GM23338 (cell line): ENCODE measurements at regions not wholly inside any gene's neighbourhood (a gene's known extent, or its start where the extent isn't known, plus 50 kb on each side); places are given as distances from the start of the nearest gene placed in this dataset.

Source experiments
- CREB1 ChIP-seq: fragments of 250-450 bp; sonication (Bioruptor Pico); IDR thresholded peaks from 2 replicates; pipeline ENCODE4 v1.5.0; 2020; ENCODE audit warnings: low read depth, mild to moderate bottlenecking, moderate library complexity
- EZH2 ChIP-seq: fragments of 200-600 bp; sonication (generic); IDR thresholded peaks from one replicate; pipeline ENCODE4 v1.8.0; 2017; ENCODE audit warnings: antibody characterized with exemption, mild to moderate bottlenecking, low read depth; ENCODE audit not compliant: unreplicated experiment
- EZH2phosphoT487 ChIP-seq: fragments of 200-600 bp; sonication (generic); IDR thresholded peaks from one replicate; pipeline ENCODE4 v1.8.1; 2018; ENCODE audit warnings: antibody characterized with exemption; ENCODE audit not compliant: unreplicated experiment
- JUNB ChIP-seq: IDR thresholded peaks from one replicate; pipeline ENCODE4 v1.6.1; 2016; ENCODE audit warnings: antibody characterized with exemption; ENCODE audit not compliant: unreplicated experiment
- NANOG ChIP-seq: IDR thresholded peaks from 2 replicates; pipeline ENCODE4 v1.6.1; 2016; ENCODE audit warnings: antibody characterized with exemption, borderline replicate concordance
- POLR2AphosphoS5 ChIP-seq: IDR thresholded peaks from 2 replicates; pipeline ENCODE4 v1.6.1; 2016; ENCODE audit warnings: antibody characterized with exemption, low read depth
- REST ChIP-seq: IDR thresholded peaks from one replicate; pipeline ENCODE4 v1.6.1; 2018; ENCODE audit warnings: antibody characterized with exemption; ENCODE audit not compliant: unreplicated experiment
- STAT1 ChIP-seq: IDR thresholded peaks from one replicate; pipeline ENCODE4 v1.6.1; 2016; ENCODE audit warnings: antibody characterized with exemption; ENCODE audit not compliant: unreplicated experiment
- ZNF114 ChIP-seq: fragments of 250-450 bp; sonication (Bioruptor Pico); IDR thresholded peaks from 2 replicates; pipeline ENCODE4 v1.5.0; 2020; ENCODE audit warnings: mild to moderate bottlenecking, moderate library complexity
- ZNF331 ChIP-seq: fragments of 250-450 bp; sonication (Bioruptor Pico); IDR thresholded peaks from 2 replicates; pipeline ENCODE4 v1.5.0; 2020; ENCODE audit warnings: low read depth, mild to moderate bottlenecking, moderate library complexity
- ZNF462 ChIP-seq: fragments of 250-450 bp; sonication (Bioruptor Pico); IDR thresholded peaks from 2 replicates; pipeline ENCODE4 v1.5.0; 2020; ENCODE audit warnings: mild to moderate bottlenecking, moderate library complexity
- TF ChIP-seq, protein P1 (sequence below), 2 experiments: fragments of 200-600 bp in 1 of 2; sonication (generic) in 1 of 2; conservative IDR thresholded peaks; 2 replicates each; pipeline versions ENCODE4 v1.5.1 to v1.6.1; 2016 to 2017; ENCODE audit warnings: antibody characterized with exemption in 2 of 2, low read depth in 2 of 2, mild to moderate bottlenecking in 2 of 2, moderate library complexity in 1 of 2
- TF ChIP-seq, protein P2 (sequence below): IDR thresholded peaks from 2 replicates; pipeline ENCODE4 v1.6.1; 2016; ENCODE audit warnings: antibody characterized with exemption

DNA sequence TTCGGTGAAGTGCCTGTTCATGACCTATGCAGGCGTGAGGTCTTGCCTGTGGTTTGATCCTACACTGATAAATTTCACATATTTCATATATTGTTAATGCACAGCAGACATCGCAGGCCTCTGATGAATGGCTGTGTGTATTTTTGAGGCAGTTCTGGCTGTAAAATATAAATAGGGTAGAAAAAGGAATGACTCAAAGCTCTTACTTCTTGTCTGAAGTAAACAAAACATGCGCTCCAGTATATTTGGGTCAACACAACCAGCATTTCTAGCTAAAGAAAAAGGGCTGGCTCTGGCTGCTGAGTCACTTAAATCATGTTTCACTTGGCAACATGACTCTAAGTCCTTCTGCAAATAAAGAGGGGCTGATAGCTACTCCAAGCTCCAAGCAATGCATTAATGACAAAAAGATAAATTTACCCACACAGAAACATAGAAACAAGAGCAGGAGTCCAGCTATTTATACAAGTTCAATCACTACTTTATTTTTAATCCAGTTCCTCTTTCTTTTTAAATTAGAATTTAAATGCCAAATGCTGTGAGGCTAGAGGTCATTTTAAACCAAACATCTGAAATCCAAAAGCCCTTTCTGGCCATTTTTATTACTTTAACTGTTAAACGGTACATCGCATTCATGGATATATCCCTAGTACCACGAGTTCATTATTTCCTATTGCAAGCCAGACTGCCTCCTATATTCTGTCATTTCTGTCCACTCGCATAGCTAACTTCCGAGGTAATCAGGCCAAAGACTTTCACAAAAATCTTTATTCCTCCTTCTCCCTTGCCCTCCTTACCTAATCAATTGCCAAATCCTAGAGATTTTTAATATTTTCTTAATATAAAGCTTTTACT lies 54.3 kb upstream of the TMCC3 start:
- TF ChIP-seq REST: no peak
- TF ChIP-seq, protein P1, sequence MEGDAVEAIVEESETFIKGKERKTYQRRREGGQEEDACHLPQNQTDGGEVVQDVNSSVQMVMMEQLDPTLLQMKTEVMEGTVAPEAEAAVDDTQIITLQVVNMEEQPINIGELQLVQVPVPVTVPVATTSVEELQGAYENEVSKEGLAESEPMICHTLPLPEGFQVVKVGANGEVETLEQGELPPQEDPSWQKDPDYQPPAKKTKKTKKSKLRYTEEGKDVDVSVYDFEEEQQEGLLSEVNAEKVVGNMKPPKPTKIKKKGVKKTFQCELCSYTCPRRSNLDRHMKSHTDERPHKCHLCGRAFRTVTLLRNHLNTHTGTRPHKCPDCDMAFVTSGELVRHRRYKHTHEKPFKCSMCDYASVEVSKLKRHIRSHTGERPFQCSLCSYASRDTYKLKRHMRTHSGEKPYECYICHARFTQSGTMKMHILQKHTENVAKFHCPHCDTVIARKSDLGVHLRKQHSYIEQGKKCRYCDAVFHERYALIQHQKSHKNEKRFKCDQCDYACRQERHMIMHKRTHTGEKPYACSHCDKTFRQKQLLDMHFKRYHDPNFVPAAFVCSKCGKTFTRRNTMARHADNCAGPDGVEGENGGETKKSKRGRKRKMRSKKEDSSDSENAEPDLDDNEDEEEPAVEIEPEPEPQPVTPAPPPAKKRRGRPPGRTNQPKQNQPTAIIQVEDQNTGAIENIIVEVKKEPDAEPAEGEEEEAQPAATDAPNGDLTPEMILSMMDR (conservative IDR thresholded peaks at IDR 0.05; ENCODE audit: low read depth in 2 of 2): no peak
- no peak for TF ChIP-seq EZH2
- no peak for TF ChIP-seq POLR2AphosphoS5
- TF ChIP-seq ZNF331 (CRISPR knock-in tag): no peak
- TF ChIP-seq EZH2phosphoT487: no peak
- TF ChIP-seq NANOG: no peak
- no peak for TF ChIP-seq JUNB
- no peak for TF ChIP-seq CREB1 (CRISPR knock-in tag)
- TF ChIP-seq ZNF114 (CRISPR knock-in tag): no peak
- TF ChIP-seq, protein P2, sequence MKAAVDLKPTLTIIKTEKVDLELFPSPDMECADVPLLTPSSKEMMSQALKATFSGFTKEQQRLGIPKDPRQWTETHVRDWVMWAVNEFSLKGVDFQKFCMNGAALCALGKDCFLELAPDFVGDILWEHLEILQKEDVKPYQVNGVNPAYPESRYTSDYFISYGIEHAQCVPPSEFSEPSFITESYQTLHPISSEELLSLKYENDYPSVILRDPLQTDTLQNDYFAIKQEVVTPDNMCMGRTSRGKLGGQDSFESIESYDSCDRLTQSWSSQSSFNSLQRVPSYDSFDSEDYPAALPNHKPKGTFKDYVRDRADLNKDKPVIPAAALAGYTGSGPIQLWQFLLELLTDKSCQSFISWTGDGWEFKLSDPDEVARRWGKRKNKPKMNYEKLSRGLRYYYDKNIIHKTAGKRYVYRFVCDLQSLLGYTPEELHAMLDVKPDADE: no peak
- no peak for TF ChIP-seq STAT1
- TF ChIP-seq ZNF462 (CRISPR knock-in tag): no peak
